Neural cell (in vitro differentiated cells): ENCODE measurements at regions not wholly inside any gene's neighbourhood (a gene's known extent, or its start where the extent isn't known, plus 50 kb on each side); places are given as distances from the start of the nearest gene placed in this dataset.

Source experiments
- CTCF ChIP-seq: fragments of 450-650 bp; IDR thresholded peaks from 2 replicates; pipeline ENCODE4 v1.5.1; 2014; ENCODE audit warnings: antibody characterized with exemption, mild to moderate bottlenecking, moderate library complexity; ENCODE audit not compliant: poor library complexity, severe bottlenecking
- EP300 ChIP-seq: fragments of 450-650 bp; conservative IDR thresholded peaks from 2 replicates; pipeline ENCODE4 v1.6.1; 2014; ENCODE audit warnings: antibody characterized with exemption, mild to moderate bottlenecking, moderate library complexity; ENCODE audit not compliant: poor library complexity, severe bottlenecking
- EZH2 ChIP-seq: fragments of 200-600, 300-800 bp; shearing (Covaris generic), sonication (generic); IDR thresholded peaks from 2 replicates; pipeline ENCODE4 v1.6.1; 2014; ENCODE audit warnings: antibody characterized with exemption, low read length, borderline replicate concordance, mild to moderate bottlenecking; ENCODE audit not compliant: insufficient read depth, poor library complexity, severe bottlenecking
- POLR2AphosphoS5 ChIP-seq: IDR thresholded peaks from 2 replicates; pipeline ENCODE4 v1.6.1; 2012
- RAD21 ChIP-seq: fragments of 450-650 bp; conservative IDR thresholded peaks from 2 replicates; pipeline ENCODE4 v1.6.1; 2014; ENCODE audit warnings: antibody characterized with exemption, mild to moderate bottlenecking, moderate library complexity
- REST ChIP-seq: IDR thresholded peaks from 2 replicates; pipeline ENCODE4 v1.6.1; 2012; ENCODE audit warnings: borderline replicate concordance
- TAF1 ChIP-seq: IDR thresholded peaks from 2 replicates; pipeline ENCODE4 v1.6.1; 2012; ENCODE audit warnings: low read depth

GRCh38 chr13:86491121-86491520, 691.9 kb upstream of the SLITRK6 start:
- TF ChIP-seq EZH2 (no peak), CTCF (no peak), POLR2AphosphoS5 (no peak), EP300 (no peak), REST (no peak), RAD21 (no peak), TAF1 (no peak)
